Jurkat, Clone E6-1 (cell line): ENCODE measurements at regions not wholly inside any gene's neighbourhood (a gene's known extent, or its start where the extent isn't known, plus 50 kb on each side); places are given as distances from the start of the nearest gene placed in this dataset.
"Not testable (repeated sequence)": the region's sequence is repeated elsewhere in the genome, so short reads cannot be mapped to it uniquely, and the experiment has no call there.

Source experiments
- DNase-seq: peaks from one replicate; pipeline ENCODE4 v3.0.0-alpha.2; 2011; ENCODE audit warnings: low read depth, low spot score
- H3K4me3 ChIP-seq: 2 replicates; pipeline ENCODE4 v1.5.1; 2011; ENCODE audit warnings: mild to moderate bottlenecking, low read length, control low read depth, moderate library complexity

DNA sequence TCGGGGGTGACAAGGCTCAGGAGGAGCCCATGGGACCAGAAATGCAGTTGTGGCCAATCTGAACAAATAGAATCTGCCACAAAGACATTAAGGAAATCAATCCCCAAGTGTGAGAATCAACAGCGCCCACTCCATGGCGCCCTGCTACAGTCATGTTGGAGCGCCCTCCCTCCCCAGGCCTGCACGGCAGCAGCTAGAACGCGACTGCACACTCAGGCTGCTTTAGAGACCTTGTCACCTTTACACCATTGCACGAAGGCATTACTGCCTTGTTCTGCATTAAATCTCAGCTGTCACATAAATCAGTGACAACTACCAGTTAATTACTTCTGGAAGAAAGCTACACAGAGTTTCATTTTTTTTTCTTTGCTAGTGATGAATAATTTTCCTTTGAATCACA lies 98.7 kb upstream of the SPIN1 start:
- no peak for DNase-seq
- H3K4me3 ChIP-seq, result no peak overlapping the region

DNA sequence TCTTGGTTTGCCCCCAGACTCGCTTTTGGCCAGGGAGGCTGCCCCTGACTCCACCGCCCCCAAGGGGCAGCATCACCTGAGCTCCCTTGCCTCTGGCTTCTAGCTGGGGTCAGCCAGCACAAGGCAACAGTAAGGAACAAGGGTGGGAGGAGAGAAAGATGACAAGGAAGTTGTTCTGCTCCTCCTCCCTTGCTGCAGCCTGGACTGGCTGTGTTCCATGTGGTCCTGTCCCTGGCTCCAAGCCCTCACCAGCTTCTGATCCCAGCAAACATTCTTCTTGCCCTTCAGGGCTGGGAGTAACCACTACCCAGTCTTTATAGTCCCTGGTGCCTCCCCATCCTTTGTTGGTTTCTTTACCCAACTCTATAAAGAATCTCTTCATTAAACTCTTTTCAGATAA lies 100.3 kb upstream of the SPIN1 start:
- H3K4me3 ChIP-seq, result no peak overlapping the region
- DNase-seq, result no peak

- H3K4me3 ChIP-seq, result no peak overlapping the region
- peak; percentile 20 for DNase-seq
These were observed 107.3 kb upstream of the SPIN1 start for GRCh38 chr9:88280816-88281382.

DNA sequence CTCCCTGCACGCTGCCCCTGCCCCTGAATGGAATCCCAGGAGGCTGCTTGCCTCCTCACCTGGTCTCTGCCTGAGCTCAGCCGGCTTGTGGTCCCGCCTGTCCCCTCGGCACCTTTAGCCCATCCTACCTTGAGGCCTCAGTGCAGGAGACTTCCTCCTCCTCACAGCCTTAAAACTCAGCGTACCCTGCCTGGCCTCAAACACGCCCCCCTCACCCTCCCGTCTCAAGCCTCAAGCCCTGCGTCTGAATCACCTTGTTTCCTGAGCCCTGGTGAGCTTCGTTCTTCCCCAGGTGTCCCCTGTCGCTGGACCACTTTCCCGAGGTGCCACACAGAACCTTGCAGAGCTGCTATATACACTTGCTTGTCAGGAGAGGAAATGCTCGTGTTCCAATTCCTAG lies 110.2 kb upstream of the SPIN1 start:
- H3K4me3 ChIP-seq, result no peak overlapping the region
- no peak for DNase-seq

GRCh38 chr9:88274078-88274477 lies 114.2 kb upstream of the SPIN1 start:
- no peak for DNase-seq
- H3K4me3 ChIP-seq, result no peak overlapping the region

GRCh38 chr9:88272986-88273385 lies 115.3 kb upstream of the SPIN1 start:
- no peak for DNase-seq
- H3K4me3 ChIP-seq, result no peak overlapping the region

DNA sequence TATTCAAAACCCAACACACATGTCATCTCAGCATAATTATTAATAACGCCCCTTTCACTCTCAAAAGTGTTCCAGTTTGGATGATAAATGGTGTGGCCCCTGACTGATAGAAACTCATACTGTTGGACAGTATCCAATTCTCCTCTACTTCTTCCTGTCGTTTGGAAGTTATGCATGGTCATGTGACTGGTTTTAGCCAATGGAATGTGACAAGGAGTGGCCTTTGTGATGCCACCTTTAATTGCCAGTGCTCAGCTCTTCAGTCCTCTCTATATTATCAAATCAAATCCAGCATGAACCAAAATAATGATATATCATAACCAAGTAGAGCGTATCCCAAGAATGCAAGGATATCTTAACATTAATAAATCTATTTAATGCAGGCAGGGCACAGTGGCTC lies 117.8 kb upstream of the SPIN1 start:
- DNase-seq, result no peak
- no peak overlapping the region for H3K4me3 ChIP-seq

DNA sequence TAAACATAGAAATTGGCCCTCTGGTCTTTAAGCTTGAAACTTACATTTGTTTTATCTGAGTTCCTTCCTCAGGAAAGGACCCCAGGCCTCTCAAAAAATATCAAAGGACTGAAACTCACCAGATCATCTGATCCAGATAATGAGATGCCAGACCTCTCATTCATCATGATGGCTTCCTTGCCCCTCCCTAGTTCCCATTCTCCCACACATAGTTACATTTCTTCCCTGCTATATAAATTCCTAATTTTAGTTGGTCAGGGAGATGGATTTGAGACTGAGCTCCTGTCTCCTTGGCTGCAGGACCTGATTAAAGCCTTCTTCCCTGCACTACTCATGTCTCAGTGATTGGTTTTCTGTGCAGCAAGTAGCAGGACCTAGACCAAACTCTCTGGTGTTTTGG lies 119.4 kb upstream of the SPIN1 start:
- DNase-seq, result no peak

DNA sequence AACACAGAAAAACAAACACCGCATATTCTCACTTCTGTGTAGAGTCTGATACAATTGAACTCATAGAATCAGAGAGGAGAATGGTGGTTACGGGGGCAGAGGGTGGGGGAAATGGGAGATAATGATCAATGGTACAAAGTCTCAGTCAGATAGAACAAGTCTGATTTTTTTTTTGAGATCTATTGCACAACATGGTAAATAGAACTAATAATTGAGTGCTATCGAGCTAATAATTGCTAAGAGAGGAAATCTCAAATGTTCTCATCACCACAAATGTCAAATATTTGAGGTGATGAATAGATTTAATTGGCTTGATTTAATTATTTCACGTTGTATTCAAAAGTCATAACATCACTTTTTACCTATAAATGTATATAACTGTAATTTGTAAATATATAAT lies 121.0 kb upstream of the SPIN1 start:
- H3K4me3 ChIP-seq, result no peak overlapping the region
- DNase-seq, result no peak

More for the DNA sequence above, 119.4 kb upstream of the SPIN1 start:
- no peak overlapping the region for H3K4me3 ChIP-seq

GRCh38 chr9:88266416-88266815 lies 121.8 kb upstream of the SPIN1 start:
- DNase-seq, result no peak
- no peak overlapping the region for H3K4me3 ChIP-seq

DNA sequence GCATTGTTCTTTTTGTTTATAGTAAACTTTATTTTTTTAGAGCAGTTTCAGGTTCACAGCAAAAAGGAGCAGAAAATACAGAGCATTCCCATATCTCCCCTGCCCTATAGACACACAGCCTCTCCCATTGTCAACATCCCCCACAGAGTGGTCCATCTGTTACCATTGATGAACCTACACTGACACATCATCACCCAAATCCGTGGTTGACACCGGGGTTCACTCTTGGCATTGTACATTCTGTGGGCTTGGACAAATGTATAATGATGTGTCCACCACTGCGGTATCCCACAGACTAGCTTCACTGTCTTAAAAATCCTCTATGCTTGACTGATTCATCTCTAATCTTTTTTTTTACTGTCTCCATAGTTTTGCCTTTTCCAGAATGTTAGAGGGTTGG lies 120.7 kb upstream of the SPATA31C2 start:
- no peak for DNase-seq
- H3K4me3 ChIP-seq, result no peak overlapping the region

DNA sequence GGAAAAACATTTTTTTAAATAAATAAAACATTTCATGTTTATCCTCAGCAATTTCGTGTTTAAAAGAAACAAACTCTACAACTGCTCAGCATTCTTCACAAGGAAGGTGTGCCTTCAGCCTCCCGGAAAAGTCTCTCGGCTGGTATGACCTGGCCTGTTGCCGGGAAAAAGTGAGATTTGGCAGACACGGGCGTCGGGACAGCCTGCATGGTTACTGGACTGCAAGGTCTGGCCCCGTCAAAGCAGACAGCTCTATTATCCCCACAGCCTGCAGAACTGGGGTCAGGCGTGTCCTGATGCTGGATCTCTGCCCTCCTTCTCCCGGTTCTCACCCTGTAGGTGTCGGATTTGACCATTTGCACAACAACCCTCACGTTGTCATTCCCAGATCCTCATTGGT lies 120.3 kb upstream of the SPATA31C2 start:
- DNase-seq, result no peak
- no peak overlapping the region for H3K4me3 ChIP-seq

- H3K4me3 ChIP-seq, result no peak overlapping the region
- DNase-seq, result no peak
These were observed 119.7 kb upstream of the SPATA31C2 start for GRCh38 chr9:88258024-88258423.

- H3K4me3 ChIP-seq, result no peak overlapping the region
- no peak for DNase-seq
These were observed 117.9 kb upstream of the SPATA31C2 start for GRCh38 chr9:88256216-88256615.

DNA sequence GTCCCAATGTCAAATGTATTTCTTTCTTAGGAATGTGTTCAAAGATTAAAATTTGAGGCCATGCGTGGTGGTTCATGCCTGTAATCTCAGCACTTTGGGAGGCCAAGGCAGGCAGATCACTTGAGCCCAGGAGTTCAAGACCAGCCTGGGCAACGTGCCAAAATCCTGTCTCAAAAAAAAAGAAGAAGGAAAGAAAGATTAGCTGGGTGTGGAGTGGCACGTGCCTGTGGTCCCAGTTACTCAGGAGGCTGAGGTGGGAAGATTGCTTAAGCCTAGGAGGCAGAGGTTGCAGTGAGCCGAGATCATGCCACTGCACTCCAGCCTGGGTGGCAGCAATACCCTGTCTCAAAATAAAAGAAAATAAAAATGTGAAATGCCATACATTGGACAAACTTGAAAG lies 117.5 kb upstream of the SPATA31C2 start:
- not testable (repeated sequence) for DNase-seq, H3K4me3 ChIP-seq

GRCh38 chr9:88251903-88252302 lies 113.6 kb upstream of the SPATA31C2 start:
- no peak overlapping the region for H3K4me3 ChIP-seq
- DNase-seq, result no peak

GRCh38 chr9:88243736-88244135 lies 105.5 kb upstream of the SPATA31C2 start:
- no peak for DNase-seq
- H3K4me3 ChIP-seq, result no peak overlapping the region

- DNase-seq, result no peak
- no peak overlapping the region for H3K4me3 ChIP-seq
These were observed 104.6 kb upstream of the SPATA31C2 start for GRCh38 chr9:88242879-88243278.

GRCh38 chr9:88237991-88238571 lies 99.8 kb upstream of the SPATA31C2 start:
- no peak overlapping the region for H3K4me3 ChIP-seq

GRCh38 chr9:88237479-88237961 lies 99.2 kb upstream of the SPATA31C2 start:
- H3K4me3 ChIP-seq, result no peak overlapping the region
- DNase-seq, result no peak

More at GRCh38 chr9:88237991-88238571, 99.8 kb upstream of the SPATA31C2 start:
- peak; percentile 9 for DNase-seq
